ENCODE measurements at regions not wholly inside any gene's neighbourhood (a gene's known extent, or its start where the extent isn't known, plus 50 kb on each side); places are given as distances from the start of the nearest gene placed in this dataset.

DNA sequence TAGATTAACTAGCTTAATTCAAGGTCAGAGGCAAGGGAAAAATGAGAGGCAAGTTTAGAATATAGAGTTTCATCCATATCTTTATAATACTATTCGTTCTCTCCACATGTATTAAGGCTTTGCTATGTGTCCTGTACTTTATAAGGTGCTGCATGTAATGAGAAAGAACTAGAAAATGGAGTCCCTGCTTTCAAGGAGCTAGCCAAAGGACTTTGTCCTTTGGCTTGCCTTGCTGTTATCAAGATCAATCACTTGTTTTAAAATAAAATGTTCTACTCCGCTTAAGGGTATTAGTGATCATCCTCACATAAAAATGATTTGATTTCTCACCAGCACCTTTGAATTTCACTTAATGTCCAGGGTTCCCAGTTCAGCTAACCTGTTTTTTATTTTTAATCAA lies 470.9 kb downstream of the WDR72 start:
- Histone ChIP-seq H3K4me3 (no peak overlapping the region), H3K4me1 (no peaks in the 10 kb centered on the region), H3K9me3 (no peaks in the 10 kb centered on the region), H3K36me3 (no peaks in the 10 kb centered on the region), H3K27ac (no peak overlapping the region), H3K27me3 (no peaks in the 10 kb centered on the region)
- intact Hi-C loops (cut with DNase I): no loop called here
- DNase-seq: no peak
- TF ChIP-seq, protein P1, sequence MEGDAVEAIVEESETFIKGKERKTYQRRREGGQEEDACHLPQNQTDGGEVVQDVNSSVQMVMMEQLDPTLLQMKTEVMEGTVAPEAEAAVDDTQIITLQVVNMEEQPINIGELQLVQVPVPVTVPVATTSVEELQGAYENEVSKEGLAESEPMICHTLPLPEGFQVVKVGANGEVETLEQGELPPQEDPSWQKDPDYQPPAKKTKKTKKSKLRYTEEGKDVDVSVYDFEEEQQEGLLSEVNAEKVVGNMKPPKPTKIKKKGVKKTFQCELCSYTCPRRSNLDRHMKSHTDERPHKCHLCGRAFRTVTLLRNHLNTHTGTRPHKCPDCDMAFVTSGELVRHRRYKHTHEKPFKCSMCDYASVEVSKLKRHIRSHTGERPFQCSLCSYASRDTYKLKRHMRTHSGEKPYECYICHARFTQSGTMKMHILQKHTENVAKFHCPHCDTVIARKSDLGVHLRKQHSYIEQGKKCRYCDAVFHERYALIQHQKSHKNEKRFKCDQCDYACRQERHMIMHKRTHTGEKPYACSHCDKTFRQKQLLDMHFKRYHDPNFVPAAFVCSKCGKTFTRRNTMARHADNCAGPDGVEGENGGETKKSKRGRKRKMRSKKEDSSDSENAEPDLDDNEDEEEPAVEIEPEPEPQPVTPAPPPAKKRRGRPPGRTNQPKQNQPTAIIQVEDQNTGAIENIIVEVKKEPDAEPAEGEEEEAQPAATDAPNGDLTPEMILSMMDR (IDR thresholded peaks at IDR 0.05): no peak
- no peak for TF ChIP-seq POLR2A (IDR thresholded peaks at IDR 0.05)
- WGBS, 2 donors: 72 to 77% methylated on average over 2 of the region's 2 CpGs

- 42 to 49% methylated on average over 4 of the region's 4 CpGs for WGBS, 2 donors
- Histone ChIP-seq H3K27me3 (no peaks in the 10 kb centered on the region), H3K27ac (no peak overlapping the region), H3K4me1 (no peaks in the 10 kb centered on the region), H3K36me3 (no peaks in the 10 kb centered on the region), H3K4me3 (no peak overlapping the region), H3K9me3 (no peaks in the 10 kb centered on the region)
- TF ChIP-seq, protein P1 (IDR thresholded peaks at IDR 0.05): no peak
- TF ChIP-seq POLR2A (IDR thresholded peaks at IDR 0.05): no peak
- DNase-seq: no peak
- intact Hi-C loops (cut with DNase I): no loop called here
These were observed 484.5 kb upstream of the ONECUT1 start for GRCh38 chr15:53274630-53275029.

GRCh38 chr15:53272116-53272515 lies 482.0 kb upstream of the ONECUT1 start:
- Histone ChIP-seq H3K4me1 (no peaks in the 10 kb centered on the region), H3K27ac (no peak overlapping the region), H3K36me3 (no peaks in the 10 kb centered on the region), H3K9me3 (no peaks in the 10 kb centered on the region), H3K27me3 (no peaks in the 10 kb centered on the region), H3K4me3 (no peak overlapping the region)
- TF ChIP-seq, protein P1 (IDR thresholded peaks at IDR 0.05): no peak
- no peak for TF ChIP-seq POLR2A (IDR thresholded peaks at IDR 0.05)
- 0% methylated on average over 1 of the region's 1 CpG for WGBS, 2 donors
- no peak for DNase-seq
- intact Hi-C loops (cut with DNase I): no loop called here

DNA sequence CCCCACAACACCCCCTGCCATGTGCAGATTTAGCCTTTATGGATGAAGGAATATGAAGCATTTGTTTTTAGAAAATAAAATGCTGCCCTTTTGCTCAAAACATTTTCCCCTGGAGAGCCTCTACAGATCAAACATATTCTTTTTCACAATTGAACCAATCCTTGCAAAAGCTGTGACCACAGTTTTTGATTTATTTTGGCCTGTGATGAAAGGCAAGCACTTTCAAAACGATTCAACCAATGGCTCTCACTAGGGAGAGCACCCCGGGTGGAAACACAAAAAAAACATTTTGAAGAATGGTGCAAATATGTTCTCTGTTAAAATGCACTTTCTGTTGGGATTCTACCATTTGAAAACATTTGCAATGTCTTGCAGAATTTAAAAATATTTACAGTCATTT lies 476.0 kb upstream of the ONECUT1 start:
- H3K36me3 ChIP-seq: no peaks in the 10 kb centered on the region
- intact Hi-C loops (cut with DNase I): no loop called here
- 23 to 27% methylated on average over 2 of the region's 2 CpGs for WGBS, 2 donors
- TF ChIP-seq, protein P1 (IDR thresholded peaks at IDR 0.05): no peak
- TF ChIP-seq POLR2A (IDR thresholded peaks at IDR 0.05): no peak
- H3K27me3 ChIP-seq: no peaks in the 10 kb centered on the region
- H3K4me3 ChIP-seq: no peak overlapping the region
- no peaks in the 10 kb centered on the region for H3K9me3 ChIP-seq
- H3K27ac ChIP-seq: no peak overlapping the region
- DNase-seq: no peak
- no peaks in the 10 kb centered on the region for H3K4me1 ChIP-seq

DNA sequence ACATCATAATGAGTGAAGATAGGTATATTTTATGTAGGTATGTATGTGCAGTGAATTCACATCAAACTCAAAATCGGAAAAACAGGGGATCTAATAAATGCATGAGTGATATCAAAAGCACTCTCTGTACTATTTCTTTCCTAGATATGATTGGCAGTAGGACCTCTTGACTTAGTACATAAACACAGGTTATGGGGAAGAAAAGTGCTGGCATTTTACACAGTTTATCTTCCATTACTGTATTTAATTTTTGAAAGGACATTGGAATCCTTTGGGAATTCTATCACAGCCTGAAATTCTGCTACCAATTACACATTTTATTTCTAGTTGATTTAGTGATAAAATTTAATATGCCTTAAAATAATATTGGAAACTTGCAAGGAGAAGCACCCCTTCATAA lies 470.5 kb upstream of the ONECUT1 start:
- no peaks in the 10 kb centered on the region for H3K27me3 ChIP-seq
- 73 to 90% methylated on average over 1 of the region's 1 CpG for WGBS, 2 donors
- H3K4me3 ChIP-seq: no peak overlapping the region
- no peaks in the 10 kb centered on the region for H3K4me1 ChIP-seq
- no peak for DNase-seq
- H3K9me3 ChIP-seq: no peaks in the 10 kb centered on the region
- H3K36me3 ChIP-seq: no peaks in the 10 kb centered on the region
- intact Hi-C loops (cut with DNase I): no loop called here
- no peak overlapping the region for H3K27ac ChIP-seq
- no peak for TF ChIP-seq POLR2A (IDR thresholded peaks at IDR 0.05)
- TF ChIP-seq, protein P1 (IDR thresholded peaks at IDR 0.05): no peak
